ENCODE measurements at regions not wholly inside any gene's neighbourhood (a gene's known extent, or its start where the extent isn't known, plus 50 kb on each side); places are given as distances from the start of the nearest gene placed in this dataset.

- TF ChIP-seq, protein P1, sequence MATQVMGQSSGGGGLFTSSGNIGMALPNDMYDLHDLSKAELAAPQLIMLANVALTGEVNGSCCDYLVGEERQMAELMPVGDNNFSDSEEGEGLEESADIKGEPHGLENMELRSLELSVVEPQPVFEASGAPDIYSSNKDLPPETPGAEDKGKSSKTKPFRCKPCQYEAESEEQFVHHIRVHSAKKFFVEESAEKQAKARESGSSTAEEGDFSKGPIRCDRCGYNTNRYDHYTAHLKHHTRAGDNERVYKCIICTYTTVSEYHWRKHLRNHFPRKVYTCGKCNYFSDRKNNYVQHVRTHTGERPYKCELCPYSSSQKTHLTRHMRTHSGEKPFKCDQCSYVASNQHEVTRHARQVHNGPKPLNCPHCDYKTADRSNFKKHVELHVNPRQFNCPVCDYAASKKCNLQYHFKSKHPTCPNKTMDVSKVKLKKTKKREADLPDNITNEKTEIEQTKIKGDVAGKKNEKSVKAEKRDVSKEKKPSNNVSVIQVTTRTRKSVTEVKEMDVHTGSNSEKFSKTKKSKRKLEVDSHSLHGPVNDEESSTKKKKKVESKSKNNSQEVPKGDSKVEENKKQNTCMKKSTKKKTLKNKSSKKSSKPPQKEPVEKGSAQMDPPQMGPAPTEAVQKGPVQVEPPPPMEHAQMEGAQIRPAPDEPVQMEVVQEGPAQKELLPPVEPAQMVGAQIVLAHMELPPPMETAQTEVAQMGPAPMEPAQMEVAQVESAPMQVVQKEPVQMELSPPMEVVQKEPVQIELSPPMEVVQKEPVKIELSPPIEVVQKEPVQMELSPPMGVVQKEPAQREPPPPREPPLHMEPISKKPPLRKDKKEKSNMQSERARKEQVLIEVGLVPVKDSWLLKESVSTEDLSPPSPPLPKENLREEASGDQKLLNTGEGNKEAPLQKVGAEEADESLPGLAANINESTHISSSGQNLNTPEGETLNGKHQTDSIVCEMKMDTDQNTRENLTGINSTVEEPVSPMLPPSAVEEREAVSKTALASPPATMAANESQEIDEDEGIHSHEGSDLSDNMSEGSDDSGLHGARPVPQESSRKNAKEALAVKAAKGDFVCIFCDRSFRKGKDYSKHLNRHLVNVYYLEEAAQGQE (IDR thresholded peaks at IDR 0.05; ENCODE audit: low read depth, low read length), result no peak
- TF ChIP-seq CHD2 (IDR thresholded peaks at IDR 0.05; ENCODE audit: borderline replicate concordance, low read depth, low read length), result no peak
- no peak for TF ChIP-seq GABPA (IDR thresholded peaks at IDR 0.05; ENCODE audit: low read depth)
- no peak for TF ChIP-seq BMI1 (IDR thresholded peaks at IDR 0.05; ENCODE audit: borderline replicate concordance)
- no peak for TF ChIP-seq MAX (IDR thresholded peaks at IDR 0.05; ENCODE audit: low read depth, low read length)
- no peak for TF ChIP-seq TBL1XR1 (IDR thresholded peaks at IDR 0.05; ENCODE audit: low read depth, low read length)
- no peak for TF ChIP-seq BHLHE40 (IDR thresholded peaks at IDR 0.05; ENCODE audit: borderline replicate concordance in 1 of 2, low read depth in 2 of 2, low read length in 1 of 2)
- TF ChIP-seq PKNOX1 (IDR thresholded peaks at IDR 0.05), result no peak
- no peak for TF ChIP-seq YY1 (IDR thresholded peaks at IDR 0.05; ENCODE audit: low read depth, low read length)
These were observed 341.0 kb upstream of the E2F7 start (continued) for GRCh38 chr12:77406219-77406905.

All from GM12878 (cell line).